ENCODE measurements at regions not wholly inside any gene's neighbourhood (a gene's known extent, or its start where the extent isn't known, plus 50 kb on each side); places are given as distances from the start of the nearest gene placed in this dataset.

DNA sequence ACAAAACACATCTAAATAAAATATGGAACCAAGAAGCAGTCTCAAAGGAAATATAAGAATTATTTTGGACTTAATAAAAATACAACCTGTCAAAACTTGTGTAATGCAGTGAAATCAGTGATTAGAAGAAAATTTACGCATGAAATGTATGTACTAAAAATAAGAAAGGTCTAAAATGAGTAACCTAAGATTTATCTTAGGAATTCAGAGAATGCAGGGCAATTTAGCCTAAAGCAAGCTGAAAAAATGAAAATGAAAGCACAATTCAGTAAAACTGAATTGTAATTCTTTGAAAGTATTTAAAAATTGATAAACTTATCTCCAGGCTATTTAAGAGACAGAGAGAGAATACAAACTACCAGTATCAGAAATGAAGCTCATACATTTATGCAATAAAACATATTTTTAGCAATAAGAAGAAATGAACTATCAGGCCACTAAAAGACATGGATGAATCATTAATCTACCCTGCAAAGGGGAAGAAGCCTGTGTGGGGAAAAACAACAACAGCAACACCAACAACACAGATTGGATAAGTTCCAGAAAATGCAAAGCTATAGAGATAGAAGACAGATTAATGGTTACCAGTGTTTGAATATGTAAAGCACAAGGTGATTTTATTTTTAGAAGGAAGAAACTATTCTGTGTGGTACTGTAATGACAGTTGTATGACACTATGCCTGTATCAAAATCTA lies 442.0 kb upstream of the ADGRL3 start:
- DNase-seq, result no peak
- no peaks in the 10 kb centered on the region for H3K36me3 ChIP-seq (ENCODE audit: control insufficient read depth, insufficient read depth, low read length)
- H4K5ac ChIP-seq (ENCODE audit: low read length), result no peak overlapping the region
- no peak overlapping the region for H2BK120ac ChIP-seq (ENCODE audit: low read depth, low read length)
- no peak overlapping the region for H3K4ac ChIP-seq (ENCODE audit: low read depth, low read length)
- no peaks in the 10 kb centered on the region for H3K27me3 ChIP-seq (ENCODE audit: insufficient read depth, low read length, poor library complexity)
- no peak overlapping the region for H3K4me3 ChIP-seq (ENCODE audit: low read length)
- no peak overlapping the region for H3K18ac ChIP-seq (ENCODE audit: low read length)
- H3K56ac ChIP-seq (ENCODE audit: low read length), result no peak overlapping the region
- no peak overlapping the region for H2BK5ac ChIP-seq (ENCODE audit: low read length)
- H4K8ac ChIP-seq (ENCODE audit: low read depth, low read length), result no peak overlapping the region
- no peaks in the 10 kb centered on the region for H3K4me1 ChIP-seq (ENCODE audit: control insufficient read depth, low read depth, low read length)
- H3K4me2 ChIP-seq (ENCODE audit: low read length), result no peak overlapping the region
- no peak overlapping the region for H3K9ac ChIP-seq (ENCODE audit: low read length)
- H3K27ac ChIP-seq (ENCODE audit: low read depth, low read length), result no peak overlapping the region
- WGBS (ENCODE audit: extremely low coverage, insufficient coverage, low lambda C conversion rate), result no CpG with 5 or more reads among the region's 1 CpG
- H2AK5ac ChIP-seq (ENCODE audit: low read length), result no peak overlapping the region
- no peak overlapping the region for H2BK15ac ChIP-seq (replicated peaks; ENCODE audit: low read depth)
- no peak overlapping the region for H3K23ac ChIP-seq (ENCODE audit: low read length)
- H3K79me2 ChIP-seq (ENCODE audit: control insufficient read depth, insufficient read depth, low read length), result no peaks in the 10 kb centered on the region
- no peaks in the 10 kb centered on the region for H3K79me1 ChIP-seq (ENCODE audit: low read length)

DNA sequence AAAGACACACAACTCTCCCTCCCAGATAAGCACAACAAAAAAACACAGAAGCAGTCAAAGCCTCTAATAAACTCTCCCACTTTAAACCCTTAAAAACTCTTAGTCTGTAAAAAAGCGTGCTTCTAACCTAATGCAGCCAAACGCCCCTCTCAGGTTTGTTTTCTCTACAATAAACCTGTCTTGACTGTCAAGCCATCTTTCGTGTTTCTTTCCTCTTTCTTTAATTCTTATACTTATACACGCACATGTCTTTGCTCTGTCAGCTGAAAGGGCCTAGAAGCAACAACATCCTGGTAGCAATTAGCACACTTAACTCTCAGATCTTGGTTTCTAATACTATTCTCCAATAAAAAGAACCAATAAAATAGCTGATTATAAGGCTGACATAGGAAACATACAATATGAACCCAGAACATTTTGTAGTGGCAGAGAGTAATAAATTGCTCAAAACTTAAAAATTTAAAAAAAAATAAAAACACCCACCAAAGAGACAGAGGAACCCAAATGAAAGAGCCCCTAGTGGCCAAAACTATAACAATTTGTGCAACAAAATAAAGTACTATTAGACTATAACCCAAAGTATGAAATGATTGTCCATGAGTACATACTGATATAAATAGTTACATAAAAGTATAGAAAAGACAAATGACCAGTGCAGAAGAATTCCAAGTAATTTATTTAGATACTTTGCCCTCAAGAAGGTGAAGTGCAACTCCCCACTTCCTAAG lies 440.4 kb upstream of the ADGRL3 start:
- Histone ChIP-seq H3K79me1 (ENCODE audit: low read length) (no peaks in the 10 kb centered on the region), H3K27me3 (ENCODE audit: insufficient read depth, low read length, poor library complexity) (no peaks in the 10 kb centered on the region), H2BK15ac (replicated peaks; ENCODE audit: low read depth) (no peak overlapping the region), H3K56ac (ENCODE audit: low read length) (no peak overlapping the region), H3K36me3 (ENCODE audit: control insufficient read depth, insufficient read depth, low read length) (no peaks in the 10 kb centered on the region), H3K18ac (ENCODE audit: low read length) (no peak overlapping the region), H3K79me2 (ENCODE audit: control insufficient read depth, insufficient read depth, low read length) (no peaks in the 10 kb centered on the region), H3K4ac (ENCODE audit: low read depth, low read length) (no peak overlapping the region), H2BK120ac (ENCODE audit: low read depth, low read length) (no peak overlapping the region), H3K27ac (ENCODE audit: low read depth, low read length) (no peak overlapping the region), H3K23ac (ENCODE audit: low read length) (no peak overlapping the region), H2AK5ac (ENCODE audit: low read length) (no peak overlapping the region), H3K4me2 (ENCODE audit: low read length) (no peak overlapping the region), H3K4me1 (ENCODE audit: control insufficient read depth, low read depth, low read length) (no peaks in the 10 kb centered on the region), H3K4me3 (ENCODE audit: low read length) (no peak overlapping the region), H2BK5ac (ENCODE audit: low read length) (no peak overlapping the region), H4K5ac (ENCODE audit: low read length) (no peak overlapping the region), H4K8ac (ENCODE audit: low read depth, low read length) (no peak overlapping the region), H3K9ac (ENCODE audit: low read length) (no peak overlapping the region)
- no CpG with 5 or more reads among the region's 4 CpGs for WGBS (ENCODE audit: extremely low coverage, insufficient coverage, low lambda C conversion rate)
- DNase-seq, result peak; percentile 27

DNA sequence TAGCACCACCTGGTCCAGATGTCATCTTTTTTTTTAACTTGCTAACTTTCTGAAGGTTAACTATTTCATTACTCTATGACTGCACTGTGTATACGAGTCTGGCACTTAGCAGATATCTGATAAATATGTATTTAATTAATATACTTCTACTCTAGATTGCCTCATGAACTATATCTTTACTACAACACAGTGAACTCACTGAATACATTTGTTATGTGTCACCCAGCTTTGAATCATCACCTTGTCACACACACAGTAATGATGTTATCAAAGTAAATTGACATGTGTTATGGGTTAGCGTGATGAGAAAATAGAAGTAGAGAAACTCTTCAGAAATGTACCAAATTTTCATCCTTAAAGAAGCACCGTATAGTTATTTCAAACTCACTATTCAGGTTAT lies 419.3 kb upstream of the ADGRL3 start:
- Histone ChIP-seq H4K5ac (ENCODE audit: low read length) (no peak overlapping the region), H4K8ac (ENCODE audit: low read depth, low read length) (no peak overlapping the region), H3K18ac (ENCODE audit: low read length) (no peak overlapping the region), H3K36me3 (ENCODE audit: control insufficient read depth, insufficient read depth, low read length) (no peaks in the 10 kb centered on the region), H2BK120ac (ENCODE audit: low read depth, low read length) (no peak overlapping the region), H3K9ac (ENCODE audit: low read length) (no peak overlapping the region), H3K4me2 (ENCODE audit: low read length) (no peak overlapping the region), H3K4me1 (ENCODE audit: control insufficient read depth, low read depth, low read length) (no peaks in the 10 kb centered on the region), H2AK5ac (ENCODE audit: low read length) (no peak overlapping the region), H3K56ac (ENCODE audit: low read length) (no peak overlapping the region), H3K27ac (ENCODE audit: low read depth, low read length) (no peak overlapping the region), H2BK15ac (replicated peaks; ENCODE audit: low read depth) (no peak overlapping the region), H3K4me3 (ENCODE audit: low read length) (no peak overlapping the region), H3K79me1 (ENCODE audit: low read length) (no peaks in the 10 kb centered on the region), H3K23ac (ENCODE audit: low read length) (no peak overlapping the region), H3K4ac (ENCODE audit: low read depth, low read length) (no peak overlapping the region), H2BK5ac (ENCODE audit: low read length) (no peak overlapping the region), H3K27me3 (ENCODE audit: insufficient read depth, low read length, poor library complexity) (no peaks in the 10 kb centered on the region), H3K79me2 (ENCODE audit: control insufficient read depth, insufficient read depth, low read length) (no peaks in the 10 kb centered on the region)
- no peak for DNase-seq
- no CpG with 5 or more reads among the region's 3 CpGs for WGBS (ENCODE audit: extremely low coverage, insufficient coverage, low lambda C conversion rate)

DNA sequence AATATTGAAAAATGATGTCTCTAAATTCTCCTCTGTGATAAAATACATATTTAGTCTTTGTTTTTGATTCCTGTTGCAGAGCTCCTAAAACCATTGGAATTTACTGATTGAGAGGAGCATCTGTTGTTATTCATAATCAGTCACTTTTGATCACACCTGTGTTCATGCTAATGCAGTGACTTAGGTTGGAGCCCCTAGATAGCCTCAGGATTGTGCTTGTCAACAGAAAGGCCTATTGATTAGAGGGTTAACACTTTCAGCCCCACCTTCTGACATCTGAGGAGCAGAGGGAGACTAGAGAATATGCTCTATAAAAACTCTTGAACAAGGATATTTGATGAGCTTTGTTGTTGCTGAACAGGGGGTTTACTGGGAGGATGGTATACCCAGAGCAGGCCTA lies 409.5 kb upstream of the ADGRL3 start:
- Histone ChIP-seq H3K18ac (ENCODE audit: low read length) (no peak overlapping the region), H2BK5ac (ENCODE audit: low read length) (no peak overlapping the region), H3K27ac (ENCODE audit: low read depth, low read length) (no peak overlapping the region), H3K56ac (ENCODE audit: low read length) (no peak overlapping the region), H3K79me2 (ENCODE audit: control insufficient read depth, insufficient read depth, low read length) (no peaks in the 10 kb centered on the region), H3K27me3 (ENCODE audit: insufficient read depth, low read length, poor library complexity) (no peaks in the 10 kb centered on the region), H3K4ac (ENCODE audit: low read depth, low read length) (no peak overlapping the region), H3K36me3 (ENCODE audit: control insufficient read depth, insufficient read depth, low read length) (no peaks in the 10 kb centered on the region), H3K79me1 (ENCODE audit: low read length) (no peaks in the 10 kb centered on the region), H3K4me2 (ENCODE audit: low read length) (no peak overlapping the region), H3K4me1 (ENCODE audit: control insufficient read depth, low read depth, low read length) (peaks cover 2% of the 10 kb centered on the region), H2BK15ac (replicated peaks; ENCODE audit: low read depth) (no peak overlapping the region), H3K4me3 (ENCODE audit: low read length) (no peak overlapping the region), H3K23ac (ENCODE audit: low read length) (no peak overlapping the region), H2BK120ac (ENCODE audit: low read depth, low read length) (no peak overlapping the region), H4K5ac (ENCODE audit: low read length) (no peak overlapping the region), H2AK5ac (ENCODE audit: low read length) (no peak overlapping the region), H4K8ac (ENCODE audit: low read depth, low read length) (no peak overlapping the region), H3K9ac (ENCODE audit: low read length) (no peak overlapping the region)
- peak; percentile 10 for DNase-seq

DNA sequence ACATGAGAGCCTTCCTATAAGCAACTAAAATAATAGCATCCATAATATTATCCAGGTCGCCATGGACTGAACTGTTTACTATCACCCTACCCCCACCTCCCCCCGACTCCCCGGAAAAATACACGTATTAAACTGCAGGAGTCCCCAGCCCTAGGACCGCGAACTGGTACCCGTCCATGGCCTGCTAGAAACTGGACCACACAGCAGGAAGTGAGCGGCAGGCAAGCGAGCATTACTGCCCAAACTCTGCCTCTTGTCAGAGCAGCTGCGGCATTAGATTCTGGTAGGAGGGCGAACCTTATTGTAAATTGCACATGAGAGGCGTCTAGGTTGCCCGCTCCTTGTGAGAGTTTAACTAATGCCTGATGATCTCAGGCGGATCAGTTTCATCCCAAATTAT lies 405.8 kb upstream of the ADGRL3 start:
- Histone ChIP-seq H3K23ac (ENCODE audit: low read length) (no peak overlapping the region), H3K18ac (ENCODE audit: low read length) (no peak overlapping the region), H3K4me1 (ENCODE audit: control insufficient read depth, low read depth, low read length) (peaks cover 2% of the 10 kb centered on the region), H3K56ac (ENCODE audit: low read length) (no peak overlapping the region), H3K9ac (ENCODE audit: low read length) (no peak overlapping the region), H3K79me1 (ENCODE audit: low read length) (no peaks in the 10 kb centered on the region), H3K27ac (ENCODE audit: low read depth, low read length) (no peak overlapping the region), H3K27me3 (ENCODE audit: insufficient read depth, low read length, poor library complexity) (no peaks in the 10 kb centered on the region), H3K4ac (ENCODE audit: low read depth, low read length) (no peak overlapping the region), H3K4me2 (ENCODE audit: low read length) (no peak overlapping the region), H3K4me3 (ENCODE audit: low read length) (no peak overlapping the region), H4K8ac (ENCODE audit: low read depth, low read length) (no peak overlapping the region), H4K5ac (ENCODE audit: low read length) (no peak overlapping the region), H3K36me3 (ENCODE audit: control insufficient read depth, insufficient read depth, low read length) (no peaks in the 10 kb centered on the region), H2BK15ac (replicated peaks; ENCODE audit: low read depth) (no peak overlapping the region), H3K79me2 (ENCODE audit: control insufficient read depth, insufficient read depth, low read length) (no peaks in the 10 kb centered on the region), H2BK5ac (ENCODE audit: low read length) (no peak overlapping the region), H2BK120ac (ENCODE audit: low read depth, low read length) (no peak overlapping the region), H2AK5ac (ENCODE audit: low read length) (no peak overlapping the region)
- no CpG with 5 or more reads among the region's 14 CpGs for WGBS (ENCODE audit: extremely low coverage, insufficient coverage, low lambda C conversion rate)
- no peak for DNase-seq

DNA sequence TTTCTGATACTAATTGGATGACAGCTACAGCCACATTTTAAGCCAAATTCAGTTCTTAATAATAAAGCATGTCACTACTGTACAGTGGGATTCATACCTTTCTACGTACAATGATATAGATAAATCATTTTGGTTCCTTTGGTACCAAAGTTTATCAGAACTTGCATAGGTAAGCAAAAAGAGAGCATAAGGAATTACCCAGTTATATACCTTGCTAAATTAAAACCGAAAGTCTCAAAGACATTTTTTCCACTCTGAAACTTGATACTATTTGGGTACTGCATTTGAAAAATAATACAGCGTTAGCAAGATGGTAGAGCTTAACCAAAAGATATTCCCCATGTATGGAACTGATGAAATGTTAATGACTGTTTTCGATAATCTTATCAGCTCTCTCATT lies 400.9 kb upstream of the ADGRL3 start:
- H3K27me3 ChIP-seq (ENCODE audit: insufficient read depth, low read length, poor library complexity), result no peaks in the 10 kb centered on the region
- WGBS (ENCODE audit: extremely low coverage, insufficient coverage, low lambda C conversion rate), result no CpG with 5 or more reads among the region's 4 CpGs

More for the DNA sequence above, 400.9 kb upstream of the ADGRL3 start:
- Histone ChIP-seq H2BK5ac (ENCODE audit: low read length) (no peak overlapping the region), H3K4ac (ENCODE audit: low read depth, low read length) (no peak overlapping the region), H3K9ac (ENCODE audit: low read length) (no peak overlapping the region), H3K23ac (ENCODE audit: low read length) (no peak overlapping the region), H2BK15ac (replicated peaks; ENCODE audit: low read depth) (no peak overlapping the region), H2AK5ac (ENCODE audit: low read length) (no peak overlapping the region), H3K36me3 (ENCODE audit: control insufficient read depth, insufficient read depth, low read length) (no peaks in the 10 kb centered on the region), H3K27ac (ENCODE audit: low read depth, low read length) (no peak overlapping the region), H3K4me2 (ENCODE audit: low read length) (no peak overlapping the region), H3K79me2 (ENCODE audit: control insufficient read depth, insufficient read depth, low read length) (no peaks in the 10 kb centered on the region), H3K4me1 (ENCODE audit: control insufficient read depth, low read depth, low read length) (no peaks in the 10 kb centered on the region), H3K4me3 (ENCODE audit: low read length) (no peak overlapping the region), H3K56ac (ENCODE audit: low read length) (no peak overlapping the region), H4K5ac (ENCODE audit: low read length) (no peak overlapping the region), H3K18ac (ENCODE audit: low read length) (no peak overlapping the region), H2BK120ac (ENCODE audit: low read depth, low read length) (no peak overlapping the region), H3K79me1 (ENCODE audit: low read length) (no peaks in the 10 kb centered on the region), H4K8ac (ENCODE audit: low read depth, low read length) (no peak overlapping the region)
- DNase-seq, result no peak

All from mesendoderm (in vitro differentiated cells).